Kidney epithelial cell (primary cell): ENCODE measurements at regions not wholly inside any gene's neighbourhood (a gene's known extent, or its start where the extent isn't known, plus 50 kb on each side); places are given as distances from the start of the nearest gene placed in this dataset.
"Not testable (repeated sequence)": the region's sequence is repeated elsewhere in the genome, so short reads cannot be mapped to it uniquely, and the experiment has no call there.

Experiments
- DNase-seq: peaks from one replicate; pipeline ENCODE4 v3.0.0-alpha.2; 2010; ENCODE audit warnings: low read depth
- H3K27me3 ChIP-seq: 2 replicates; pipeline ENCODE4 v1.6.0; 2011; ENCODE audit warnings: low read length; ENCODE audit not compliant: control insufficient read depth, insufficient read depth
- H3K36me3 ChIP-seq: 2 replicates; pipeline ENCODE4 v1.5.1; 2011; ENCODE audit warnings: low read length; ENCODE audit not compliant: control insufficient read depth, insufficient read depth
- H3K4me3 ChIP-seq: 2 replicates; pipeline ENCODE4 v1.5.1; 2011; ENCODE audit warnings: low read depth, mild to moderate bottlenecking, control low read depth, low read length
- CTCF ChIP-seq: IDR thresholded peaks from 2 replicates; pipeline ENCODE4 v1.5.1; 2011; ENCODE audit warnings: mild to moderate bottlenecking, moderate library complexity, low read length, control low read depth, inconsistent platforms; ENCODE audit not compliant: insufficient read depth, poor library complexity, severe bottlenecking

GRCh38 chr15:46955576-46955975 lies 761.7 kb upstream of the SEMA6D start:
- no peak for TF ChIP-seq CTCF
- DNase-seq, result no peak
- Histone ChIP-seq H3K4me3 (no peak overlapping the region), H3K36me3 (no peaks in the 10 kb centered on the region), H3K27me3 (no peaks in the 10 kb centered on the region)

- H3K4me3 ChIP-seq, result no peak overlapping the region
- no peak for TF ChIP-seq CTCF
- no peak for DNase-seq
- H3K27me3 ChIP-seq, result no peaks in the 10 kb centered on the region
- no peaks in the 10 kb centered on the region for H3K36me3 ChIP-seq
Observed at GRCh38 chr15:46956456-46956855, 760.8 kb upstream of the SEMA6D start.

- no peaks in the 10 kb centered on the region for H3K36me3 ChIP-seq
- TF ChIP-seq CTCF, result no peak
- H3K27me3 ChIP-seq, result no peaks in the 10 kb centered on the region
- DNase-seq, result no peak
- H3K4me3 ChIP-seq, result no peak overlapping the region
Observed at GRCh38 chr15:46956881-46957280, 760.4 kb upstream of the SEMA6D start.

- Histone ChIP-seq H3K4me3 (no peak overlapping the region), H3K36me3 (no peaks in the 10 kb centered on the region), H3K27me3 (no peaks in the 10 kb centered on the region)
- TF ChIP-seq CTCF, result no peak
- no peak for DNase-seq
Observed at GRCh38 chr15:46960581-46960980, 756.7 kb upstream of the SEMA6D start.

- Histone ChIP-seq H3K4me3 (no peak overlapping the region), H3K27me3 (no peaks in the 10 kb centered on the region), H3K36me3 (no peaks in the 10 kb centered on the region)
- TF ChIP-seq CTCF, result no peak
- no peak for DNase-seq
Observed at GRCh38 chr15:46961795-46962194, 755.5 kb upstream of the SEMA6D start.

- DNase-seq, H3K27me3 ChIP-seq, H3K4me3 ChIP-seq: not testable (repeated sequence)
Observed at GRCh38 chr15:46988055-46988454, 729.2 kb upstream of the SEMA6D start.

GRCh38 chr15:46996359-46996758 lies 720.9 kb upstream of the SEMA6D start:
- no peak overlapping the region for H3K4me3 ChIP-seq
- no peaks in the 10 kb centered on the region for H3K36me3 ChIP-seq
- no peak for TF ChIP-seq CTCF
- no peaks in the 10 kb centered on the region for H3K27me3 ChIP-seq
- DNase-seq, result no peak

More at GRCh38 chr15:46988055-46988454, 729.2 kb upstream of the SEMA6D start:
- H3K36me3 ChIP-seq, result not testable (repeated sequence)
